A549 (cell line): ENCODE measurements at regions not wholly inside any gene's neighbourhood (a gene's known extent, or its start where the extent isn't known, plus 50 kb on each side); places are given as distances from the start of the nearest gene placed in this dataset.

Source experiments
- ATAC-seq, 2 experiments: fragments of 200-7000 bp in 1 of 2; fragments of >200 bp in 1 of 2; cut with Nextera tagmentation in 1 of 2; cut with Tn5 transposase in 1 of 2; 3 replicates each; pipeline versions ENCODE4 v1.8.0 to v1.9.1; 2018 to 2020; ENCODE audit warnings: mild to moderate bottlenecking in 1 of 2, moderate library complexity in 1 of 2
- CTCF ChIA-PET: fragments of 300-600 bp; sonication (Branson Sonifier 250); formaldehyde crosslinking; extraction: SDS; loops from one replicate; lab custom pipeline; 2021; ENCODE audit warnings: antibody characterized with exemption, inconsistent platforms; lab: Yijun Ruan, JAX
- POLR2A ChIA-PET: fragments of 350-600 bp; formaldehyde crosslinking; extraction: SDS; loops from one replicate; lab custom pipeline; 2021; ENCODE audit warnings: antibody characterized with exemption, inconsistent platforms; lab: Yijun Ruan, JAX
- DNase-seq, 2 experiments: peaks; one replicate each; pipeline versions ENCODE4 v3.0.0 to v3.0.0-alpha.2; 2011 to 2016; ENCODE audit warnings: low read depth in 1 of 2, low spot score in 1 of 2
- FAIRE-seq: peaks from 2 replicates; lab custom pipeline; 2011; peaks lifted over from hg19 to GRCh38; lab: Jason Lieb, UNC
- H3K27ac ChIP-seq, 2 experiments: fragments of >200 bp; sonication (Bioruptor Twin); formaldehyde crosslinking; 3 replicates each; pipeline ENCODE4 v1.5.1; 2016 to 2017
- H3K4me1 ChIP-seq: fragments of >200 bp; sonication (Bioruptor Twin); formaldehyde crosslinking; 3 replicates; pipeline ENCODE4 v1.6.1; 2016
- H3K4me2 ChIP-seq: fragments of >200 bp; sonication (Bioruptor Twin); formaldehyde crosslinking; 3 replicates; pipeline ENCODE4 v1.6.1; 2016
- H3K4me3 ChIP-seq: fragments of >200 bp; sonication (Bioruptor Twin); formaldehyde crosslinking; 3 replicates; pipeline ENCODE4 v1.5.1; 2016
- H3K9me3 ChIP-seq: fragments of >200 bp; sonication (Bioruptor Twin); formaldehyde crosslinking; 3 replicates; pipeline ENCODE4 v1.6.1; 2016
- BHLHE40 ChIP-seq: IDR thresholded peaks from 2 replicates; pipeline ENCODE4 v1.6.1; 2012; ENCODE audit warnings: low read depth, low read length, inconsistent platforms
- CBX8 ChIP-seq: fragments of 200-600 bp; sonication (generic); IDR thresholded peaks from 2 replicates; pipeline ENCODE4 v1.6.1; 2016
- CHD2 ChIP-seq: fragments of 150-350 bp; IDR thresholded peaks from 2 replicates; pipeline ENCODE4 v1.6.1; 2014; ENCODE audit warnings: low read length; ENCODE audit not compliant: partially characterized antibody
- CHD4 ChIP-seq: fragments of 200-600 bp; sonication (generic); IDR thresholded peaks from 2 replicates; pipeline ENCODE4 v1.6.1; 2016; ENCODE audit warnings: antibody characterized with exemption, mild to moderate bottlenecking, borderline replicate concordance
- EHMT2 ChIP-seq: fragments of 200-600 bp; sonication (generic); IDR thresholded peaks from 2 replicates; pipeline ENCODE4 v1.6.1; 2016; ENCODE audit warnings: antibody characterized with exemption, low read depth, mild to moderate bottlenecking, moderate library complexity
- ESRRA ChIP-seq: fragments of 150-350 bp; IDR thresholded peaks from 2 replicates; pipeline ENCODE4 v1.6.1; 2014; ENCODE audit warnings: mild to moderate bottlenecking, low read length, borderline replicate concordance
- GATA3 ChIP-seq: IDR thresholded peaks from 2 replicates; pipeline ENCODE4 v1.6.1; 2012; ENCODE audit warnings: borderline replicate concordance
- HOXB13 ChIP-seq: fragments of 250-450 bp; sonication (Bioruptor Pico); IDR thresholded peaks from 2 replicates; pipeline ENCODE4 v1.5.0; 2020; ENCODE audit warnings: low read depth, mild to moderate bottlenecking, moderate library complexity
- MAFK ChIP-seq: fragments of 450-650 bp; IDR thresholded peaks from 2 replicates; pipeline ENCODE4 v1.6.1; 2014; ENCODE audit not compliant: partially characterized antibody
- MYC ChIP-seq: IDR thresholded peaks from 2 replicates; pipeline ENCODE4 v1.6.1; 2012; ENCODE audit warnings: mild to moderate bottlenecking, inconsistent platforms, low read length, improper control_type of control experiment, borderline replicate concordance
- NPAS2 ChIP-seq: fragments of 250-450 bp; sonication (Bioruptor Pico); IDR thresholded peaks from 2 replicates; pipeline ENCODE4 v1.8.0; 2022; ENCODE audit warnings: mild to moderate bottlenecking, moderate library complexity, borderline replicate concordance
- PBX3 ChIP-seq: IDR thresholded peaks from 2 replicates; pipeline ENCODE4 v1.6.1; 2012
- RAD21 ChIP-seq, 2 experiments: fragments of >200 bp in 1 of 2; sonication (Bioruptor Twin) in 1 of 2; formaldehyde crosslinking in 1 of 2; IDR thresholded peaks in 1 of 2; conservative IDR thresholded peaks in 1 of 2; 2 replicates in 1 of 2; 3 replicates in 1 of 2; pipeline ENCODE4 v1.6.1; 2012 to 2018; ENCODE audit warnings: inconsistent platforms in 1 of 2
- RCOR1 ChIP-seq: fragments of 150-350 bp; IDR thresholded peaks from 2 replicates; pipeline ENCODE4 v1.6.1; 2014; ENCODE audit warnings: antibody characterized with exemption, low read length, low read depth
- RNF2 ChIP-seq: fragments of 200-600 bp; sonication (generic); IDR thresholded peaks from 2 replicates; pipeline ENCODE4 v1.6.1; 2016; ENCODE audit warnings: low read depth, mild to moderate bottlenecking, antibody characterized with exemption, moderate library complexity, borderline replicate concordance
- TP53 ChIP-seq: fragments of 250-450 bp; sonication (Bioruptor Pico); IDR thresholded peaks from 2 replicates; pipeline ENCODE4 v1.5.0; 2021; ENCODE audit warnings: mild to moderate bottlenecking, moderate library complexity
- ZNF302 ChIP-seq: fragments of 250-450 bp; sonication (Bioruptor Pico); IDR thresholded peaks from 2 replicates; pipeline ENCODE4 v1.9.0; 2021; ENCODE audit warnings: inconsistent platforms, mild to moderate bottlenecking, moderate library complexity
- ZSCAN20 ChIP-seq: fragments of 250-450 bp; sonication (Bioruptor Pico); IDR thresholded peaks from 2 replicates; pipeline ENCODE4 v1.8.0; 2022; ENCODE audit warnings: mild to moderate bottlenecking, moderate library complexity
- WGBS: methylation state at CpG from one replicate; pipeline ENCODE4 v1.1.6; 2017; ENCODE audit errors: missing lambda C conversion rate; 5-methylcytosine and 5-hydroxymethylcytosine counted together
- TF ChIP-seq, protein P1 (sequence below): fragments of 200-600 bp; sonication (generic); IDR thresholded peaks from 2 replicates; pipeline ENCODE4 v1.6.1; 2016; ENCODE audit warnings: antibody characterized with exemption, mild to moderate bottlenecking, moderate library complexity
- TF ChIP-seq, protein P2 (sequence below): fragments of 150-350 bp; IDR thresholded peaks from 2 replicates; pipeline ENCODE4 v1.6.1; 2014; ENCODE audit warnings: low read depth, mild to moderate bottlenecking, low read length
- TF ChIP-seq, protein P3 (sequence below): IDR thresholded peaks from 2 replicates; pipeline ENCODE4 v1.6.1; 2012

DNA sequence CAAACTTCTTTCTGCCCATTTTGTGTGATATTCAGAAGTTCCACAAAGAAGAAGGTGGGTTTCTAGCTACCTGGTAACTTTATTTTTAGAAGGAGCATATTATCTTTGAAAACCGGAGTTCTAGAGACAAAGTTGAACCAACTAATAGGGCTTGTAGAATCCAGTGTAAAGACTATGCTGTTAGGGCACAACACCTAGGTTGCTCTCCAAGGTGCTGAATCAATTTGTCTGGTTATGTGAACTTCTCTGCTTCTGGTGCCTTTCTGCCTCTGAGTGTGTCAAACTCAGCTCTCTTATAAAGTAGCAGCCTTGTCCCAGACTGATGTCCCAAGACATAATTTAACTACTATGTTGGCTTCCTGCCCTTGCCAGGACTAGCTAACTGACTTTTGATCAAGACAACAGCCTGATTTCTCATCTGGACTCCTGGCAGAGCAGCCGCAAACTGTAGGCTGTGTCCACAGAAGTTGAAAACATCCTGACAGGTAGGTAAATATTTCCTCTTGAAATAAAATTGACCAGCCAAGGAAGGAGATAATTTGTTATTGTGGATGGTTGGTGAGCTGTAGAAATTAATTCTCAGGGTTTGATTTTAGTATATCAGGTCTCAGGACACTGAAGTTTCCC lies 119.4 kb downstream of the CYRIA start:
- H3K4me1 ChIP-seq = no peaks in the 10 kb centered on the region
- no peak overlapping the region for H3K4me2 ChIP-seq
- 7% methylated on average over 2 of the region's 2 CpGs for WGBS
- no peak overlapping the region for H3K4me3 ChIP-seq
- no peak for TF ChIP-seq NPAS2 (CRISPR knock-in tag)
- TF ChIP-seq EHMT2 = 0 out of 2 replicates have a peak, but pooled peaks have one; percentile 13
- TF ChIP-seq, protein P1, sequence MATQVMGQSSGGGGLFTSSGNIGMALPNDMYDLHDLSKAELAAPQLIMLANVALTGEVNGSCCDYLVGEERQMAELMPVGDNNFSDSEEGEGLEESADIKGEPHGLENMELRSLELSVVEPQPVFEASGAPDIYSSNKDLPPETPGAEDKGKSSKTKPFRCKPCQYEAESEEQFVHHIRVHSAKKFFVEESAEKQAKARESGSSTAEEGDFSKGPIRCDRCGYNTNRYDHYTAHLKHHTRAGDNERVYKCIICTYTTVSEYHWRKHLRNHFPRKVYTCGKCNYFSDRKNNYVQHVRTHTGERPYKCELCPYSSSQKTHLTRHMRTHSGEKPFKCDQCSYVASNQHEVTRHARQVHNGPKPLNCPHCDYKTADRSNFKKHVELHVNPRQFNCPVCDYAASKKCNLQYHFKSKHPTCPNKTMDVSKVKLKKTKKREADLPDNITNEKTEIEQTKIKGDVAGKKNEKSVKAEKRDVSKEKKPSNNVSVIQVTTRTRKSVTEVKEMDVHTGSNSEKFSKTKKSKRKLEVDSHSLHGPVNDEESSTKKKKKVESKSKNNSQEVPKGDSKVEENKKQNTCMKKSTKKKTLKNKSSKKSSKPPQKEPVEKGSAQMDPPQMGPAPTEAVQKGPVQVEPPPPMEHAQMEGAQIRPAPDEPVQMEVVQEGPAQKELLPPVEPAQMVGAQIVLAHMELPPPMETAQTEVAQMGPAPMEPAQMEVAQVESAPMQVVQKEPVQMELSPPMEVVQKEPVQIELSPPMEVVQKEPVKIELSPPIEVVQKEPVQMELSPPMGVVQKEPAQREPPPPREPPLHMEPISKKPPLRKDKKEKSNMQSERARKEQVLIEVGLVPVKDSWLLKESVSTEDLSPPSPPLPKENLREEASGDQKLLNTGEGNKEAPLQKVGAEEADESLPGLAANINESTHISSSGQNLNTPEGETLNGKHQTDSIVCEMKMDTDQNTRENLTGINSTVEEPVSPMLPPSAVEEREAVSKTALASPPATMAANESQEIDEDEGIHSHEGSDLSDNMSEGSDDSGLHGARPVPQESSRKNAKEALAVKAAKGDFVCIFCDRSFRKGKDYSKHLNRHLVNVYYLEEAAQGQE = peak; percentile 94
- DNase-seq (peak in 1 of 2 experiments; percentile 42), ATAC-seq (0 out of 6 replicates have a peak, but pooled peaks have one; percentile 40 to 54), FAIRE-seq (no peak)
- POLR2A ChIA-PET = no interaction called here
- H3K27ac ChIP-seq = no peak overlapping the region
- CTCF ChIA-PET = interaction anchor here (1.4 to 1.5 kb wide), 2 partner anchors 9 to 606 kb away, joined by 3 to 6 read pairs; partner anchors contain the start of gene MYCN
- H3K9me3 ChIP-seq = no peaks in the 10 kb centered on the region

DNA sequence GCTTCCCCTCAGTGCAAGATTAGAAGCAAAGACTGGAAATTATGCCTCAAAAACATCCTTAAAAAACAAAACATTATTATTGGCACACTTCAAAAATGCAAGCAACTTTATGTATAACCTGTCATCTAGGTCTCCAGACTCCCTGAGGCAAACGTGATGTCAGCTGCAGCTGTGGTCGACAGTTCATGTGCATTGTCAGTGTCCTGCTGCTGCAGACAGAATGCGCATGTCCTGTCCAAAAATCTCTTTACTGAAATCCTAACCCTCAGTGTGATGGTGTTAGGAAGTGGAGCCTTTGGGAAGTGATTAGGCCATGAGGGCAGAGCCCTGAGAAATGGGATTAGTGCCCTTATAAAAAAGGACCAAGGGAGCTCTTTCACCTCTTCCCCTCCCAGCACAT lies 126.9 kb downstream of the CYRIA start:
- no peak for DNase-seq
- 14% methylated on average over 3 of the region's 3 CpGs for WGBS
- Histone ChIP-seq H3K4me2 (no peak overlapping the region), H3K9me3 (no peaks in the 10 kb centered on the region), H3K27ac (no peak overlapping the region), H3K4me3 (no peak overlapping the region), H3K4me1 (no peaks in the 10 kb centered on the region)
- TF ChIP-seq RAD21 (conservative IDR thresholded peaks at IDR 0.05 in 1 of 2, IDR thresholded peaks at IDR 0.05 in 1 of 2) (no peak), MYC (no peak), NPAS2 (CRISPR knock-in tag) (no peak), PBX3 (no peak), BHLHE40 (no peak), TP53 (CRISPR knock-in tag) (no peak), CHD4 (no peak), ZNF302 (CRISPR knock-in tag) (no peak), HOXB13 (CRISPR knock-in tag) (no peak), CHD2 (no peak)
- TF ChIP-seq, protein P2, sequence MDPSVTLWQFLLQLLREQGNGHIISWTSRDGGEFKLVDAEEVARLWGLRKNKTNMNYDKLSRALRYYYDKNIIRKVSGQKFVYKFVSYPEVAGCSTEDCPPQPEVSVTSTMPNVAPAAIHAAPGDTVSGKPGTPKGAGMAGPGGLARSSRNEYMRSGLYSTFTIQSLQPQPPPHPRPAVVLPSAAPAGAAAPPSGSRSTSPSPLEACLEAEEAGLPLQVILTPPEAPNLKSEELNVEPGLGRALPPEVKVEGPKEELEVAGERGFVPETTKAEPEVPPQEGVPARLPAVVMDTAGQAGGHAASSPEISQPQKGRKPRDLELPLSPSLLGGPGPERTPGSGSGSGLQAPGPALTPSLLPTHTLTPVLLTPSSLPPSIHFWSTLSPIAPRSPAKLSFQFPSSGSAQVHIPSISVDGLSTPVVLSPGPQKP = no peak
- no peak for FAIRE-seq
- CTCF ChIA-PET = no interaction called here
- POLR2A ChIA-PET = no interaction called here
- no peak for ATAC-seq

DNA sequence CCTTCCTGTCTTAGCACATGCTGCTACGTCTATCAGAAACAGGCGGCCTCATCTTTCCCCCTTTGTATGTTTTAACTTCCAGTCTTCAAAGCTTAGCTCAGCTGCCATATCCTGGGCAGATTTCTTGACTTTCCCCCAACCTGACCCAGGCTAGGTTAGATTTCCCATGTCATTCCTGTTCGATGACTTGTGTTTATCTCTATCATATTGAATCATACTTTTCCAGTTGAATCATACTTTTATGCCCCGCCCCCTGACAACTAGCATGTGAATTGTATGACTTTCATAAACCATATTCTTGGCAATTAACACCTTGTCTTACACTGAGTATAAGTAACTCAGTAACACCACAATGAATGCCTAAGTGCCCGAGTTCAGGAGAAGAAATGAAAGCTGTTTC lies 128.3 kb downstream of the CYRIA start:
- CTCF ChIA-PET = no interaction called here
- WGBS = 9% methylated on average over 5 of the region's 5 CpGs

More for the DNA sequence above, 128.3 kb downstream of the CYRIA start:
- Histone ChIP-seq H3K4me2 (no peak overlapping the region), H3K4me3 (no peak overlapping the region), H3K27ac (no peak overlapping the region), H3K9me3 (no peaks in the 10 kb centered on the region), H3K4me1 (no peaks in the 10 kb centered on the region)
- TF ChIP-seq CBX8 = no peak
- TF ChIP-seq MAFK = no peak
- TF ChIP-seq RNF2 = no peak
- TF ChIP-seq, protein P3, sequence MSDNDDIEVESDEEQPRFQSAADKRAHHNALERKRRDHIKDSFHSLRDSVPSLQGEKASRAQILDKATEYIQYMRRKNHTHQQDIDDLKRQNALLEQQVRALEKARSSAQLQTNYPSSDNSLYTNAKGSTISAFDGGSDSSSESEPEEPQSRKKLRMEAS = no peak
- TF ChIP-seq, protein P2 = no peak
- TF ChIP-seq BHLHE40 = no peak
- no peak for TF ChIP-seq TP53 (CRISPR knock-in tag)
- no peak for TF ChIP-seq GATA3
- TF ChIP-seq ZSCAN20 (CRISPR knock-in tag) = no peak
- no peak for TF ChIP-seq ESRRA
- TF ChIP-seq RCOR1 = no peak
- FAIRE-seq (no peak), DNase-seq (no peak), ATAC-seq (no peak)
- POLR2A ChIA-PET = no interaction called here
